HG03571 (cell line): ENCODE measurements at regions not wholly inside any gene's neighbourhood (a gene's known extent, or its start where the extent isn't known, plus 50 kb on each side); places are given as distances from the start of the nearest gene placed in this dataset.

Source experiments
- ATAC-seq: cut with Tn5 transposase; IDR thresholded peaks from one replicate; pipeline ENCODE4 v1.9.1; 2021; ENCODE audit not compliant: unreplicated experiment

GRCh38 chr2:186068139-186068801 is 329.7 kb downstream of the FSIP2 start:
- no peak for ATAC-seq

- ATAC-seq, result no peak
Observed at GRCh38 chr2:186069676-186070075, 331.1 kb downstream of the FSIP2 start.

- no peak for ATAC-seq
Observed at GRCh38 chr2:186085226-186085625, 346.6 kb downstream of the FSIP2 start.

- ATAC-seq, result no peak
Observed at GRCh38 chr2:186093174-186093573, 354.6 kb downstream of the FSIP2 start.

GRCh38 chr2:186098821-186099220 is 360.2 kb downstream of the FSIP2 start:
- ATAC-seq, result no peak

GRCh38 chr2:186099826-186100225 is 361.2 kb downstream of the FSIP2 start:
- no peak for ATAC-seq

- ATAC-seq, result no peak
Observed at GRCh38 chr2:186100636-186101035, 362.0 kb downstream of the FSIP2 start.

- ATAC-seq, result no peak
Observed at GRCh38 chr2:186101616-186102015, 363.0 kb downstream of the FSIP2 start.

GRCh38 chr2:186103276-186103675 is 364.7 kb downstream of the FSIP2 start:
- no peak for ATAC-seq

GRCh38 chr2:186105016-186105724 is 366.6 kb downstream of the FSIP2 start:
- no peak for ATAC-seq

- no peak for ATAC-seq
Observed at GRCh38 chr2:186108470-186108869, 369.9 kb downstream of the FSIP2 start.

GRCh38 chr2:186113284-186113683 is 372.8 kb upstream of the ZC3H15 start:
- ATAC-seq, result no peak

- no peak for ATAC-seq
Observed at GRCh38 chr2:186125156-186125555, 360.9 kb upstream of the ZC3H15 start.

- no peak for ATAC-seq
Observed at GRCh38 chr2:186125625-186126024, 360.4 kb upstream of the ZC3H15 start.

- ATAC-seq, result no peak
Observed at GRCh38 chr2:186126181-186126580, 359.9 kb upstream of the ZC3H15 start.

- no peak for ATAC-seq
Observed at GRCh38 chr2:186129767-186130581, 356.1 kb upstream of the ZC3H15 start.

GRCh38 chr2:186130748-186131641 is 355.1 kb upstream of the ZC3H15 start:
- ATAC-seq, result no peak

- ATAC-seq, result no peak
Observed at GRCh38 chr2:186135686-186136085, 350.4 kb upstream of the ZC3H15 start.

- ATAC-seq, result no peak
Observed at GRCh38 chr2:186136860-186137259, 349.2 kb upstream of the ZC3H15 start.

GRCh38 chr2:186138845-186139244 is 347.2 kb upstream of the ZC3H15 start:
- ATAC-seq, result no peak

GRCh38 chr2:186159101-186159500 is 327.0 kb upstream of the ZC3H15 start:
- no peak for ATAC-seq
